ENCODE measurements at regions not wholly inside any gene's neighbourhood (a gene's known extent, or its start where the extent isn't known, plus 50 kb on each side); places are given as distances from the start of the nearest gene placed in this dataset.

DNA sequence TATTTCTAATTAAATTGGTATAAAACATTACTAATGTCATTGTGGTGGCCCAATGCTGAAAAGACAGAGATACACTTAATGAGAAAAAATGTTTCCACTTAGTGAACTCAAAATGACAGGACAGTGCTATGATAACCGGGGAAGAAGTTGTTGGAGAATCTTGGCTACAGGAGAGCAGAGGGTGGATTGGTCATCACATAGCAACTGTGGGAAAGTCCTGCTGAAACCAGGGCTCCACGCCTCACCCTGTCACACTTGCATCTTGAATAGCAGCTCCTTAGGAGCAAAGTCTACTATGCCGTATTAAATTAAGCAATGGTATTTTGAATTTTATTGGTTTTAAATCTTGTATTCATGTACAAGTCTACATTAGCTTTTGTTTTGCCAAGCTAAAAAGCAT lies 225.5 kb downstream of the KLF6 start:
- TF ChIP-seq, protein P1, sequence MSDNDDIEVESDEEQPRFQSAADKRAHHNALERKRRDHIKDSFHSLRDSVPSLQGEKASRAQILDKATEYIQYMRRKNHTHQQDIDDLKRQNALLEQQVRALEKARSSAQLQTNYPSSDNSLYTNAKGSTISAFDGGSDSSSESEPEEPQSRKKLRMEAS (IDR thresholded peaks at IDR 0.05; ENCODE audit: insufficient read depth, insufficient read length) = no peak
- TF ChIP-seq, protein P2, sequence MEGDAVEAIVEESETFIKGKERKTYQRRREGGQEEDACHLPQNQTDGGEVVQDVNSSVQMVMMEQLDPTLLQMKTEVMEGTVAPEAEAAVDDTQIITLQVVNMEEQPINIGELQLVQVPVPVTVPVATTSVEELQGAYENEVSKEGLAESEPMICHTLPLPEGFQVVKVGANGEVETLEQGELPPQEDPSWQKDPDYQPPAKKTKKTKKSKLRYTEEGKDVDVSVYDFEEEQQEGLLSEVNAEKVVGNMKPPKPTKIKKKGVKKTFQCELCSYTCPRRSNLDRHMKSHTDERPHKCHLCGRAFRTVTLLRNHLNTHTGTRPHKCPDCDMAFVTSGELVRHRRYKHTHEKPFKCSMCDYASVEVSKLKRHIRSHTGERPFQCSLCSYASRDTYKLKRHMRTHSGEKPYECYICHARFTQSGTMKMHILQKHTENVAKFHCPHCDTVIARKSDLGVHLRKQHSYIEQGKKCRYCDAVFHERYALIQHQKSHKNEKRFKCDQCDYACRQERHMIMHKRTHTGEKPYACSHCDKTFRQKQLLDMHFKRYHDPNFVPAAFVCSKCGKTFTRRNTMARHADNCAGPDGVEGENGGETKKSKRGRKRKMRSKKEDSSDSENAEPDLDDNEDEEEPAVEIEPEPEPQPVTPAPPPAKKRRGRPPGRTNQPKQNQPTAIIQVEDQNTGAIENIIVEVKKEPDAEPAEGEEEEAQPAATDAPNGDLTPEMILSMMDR (IDR thresholded peaks at IDR 0.05; ENCODE audit: extremely low read depth in 1 of 2, insufficient read depth in 1 of 2, low read depth in 1 of 2, low read length in 2 of 2) = no peak
- no peak for TF ChIP-seq JUN (IDR thresholded peaks at IDR 0.05; ENCODE audit: borderline replicate concordance, insufficient read depth, insufficient read length, low read depth)
- TF ChIP-seq EZH2 (IDR thresholded peaks at IDR 0.05; ENCODE audit: borderline replicate concordance, low read depth, low read length, severe bottlenecking) = no peak
